Colonic mucosa (tissue), 4 donors: ENCODE measurements at regions not wholly inside any gene's neighbourhood (a gene's known extent, or its start where the extent isn't known, plus 50 kb on each side); places are given as distances from the start of the nearest gene placed in this dataset.

Experiments used
- DNase-seq: peaks from one replicate; pipeline ENCODE4 v3.0.0-alpha.2; 2020
- H3K27ac ChIP-seq: fragments of 200-600 bp; one replicate; pipeline ENCODE4 v1.8.0; 2021
- H3K27me3 ChIP-seq: fragments of 200-600 bp; one replicate; pipeline ENCODE4 v1.8.0; 2021
- H3K36me3 ChIP-seq: fragments of 200-600 bp; one replicate; pipeline ENCODE4 v1.8.0; 2021
- H3K4me1 ChIP-seq: fragments of 200-600 bp; one replicate; pipeline ENCODE4 v1.8.0; 2021; ENCODE audit warnings: mild to moderate bottlenecking
- H3K4me3 ChIP-seq: fragments of 200-600 bp; one replicate; pipeline ENCODE4 v1.8.0; 2021
- H3K9ac ChIP-seq, 2 donors: one replicate each; pipeline ENCODE4 v1.7.0; 2013; ENCODE audit warnings: control low read depth in 2 of 2, low read depth in 2 of 2, low read length in 2 of 2
- H3K9me3 ChIP-seq: fragments of 200-600 bp; one replicate; pipeline ENCODE4 v1.8.0; 2021
- CTCF ChIP-seq: fragments of 200-600 bp; IDR thresholded peaks from one replicate; pipeline ENCODE4 v1.8.0; 2022; ENCODE audit warnings: antibody characterized with exemption, mild to moderate bottlenecking
- intact Hi-C: fragments of 100-400 bp; cut with DNase I; formaldehyde crosslinking; loops from one replicate; pipeline ENCODE4 v1.14.1; 2022
- donor health status: healthy.
- donor health status: DM: no; HTN: no; CAD: no.
- donor health status: DM: no; HTN: no; CAD: no.

DNA sequence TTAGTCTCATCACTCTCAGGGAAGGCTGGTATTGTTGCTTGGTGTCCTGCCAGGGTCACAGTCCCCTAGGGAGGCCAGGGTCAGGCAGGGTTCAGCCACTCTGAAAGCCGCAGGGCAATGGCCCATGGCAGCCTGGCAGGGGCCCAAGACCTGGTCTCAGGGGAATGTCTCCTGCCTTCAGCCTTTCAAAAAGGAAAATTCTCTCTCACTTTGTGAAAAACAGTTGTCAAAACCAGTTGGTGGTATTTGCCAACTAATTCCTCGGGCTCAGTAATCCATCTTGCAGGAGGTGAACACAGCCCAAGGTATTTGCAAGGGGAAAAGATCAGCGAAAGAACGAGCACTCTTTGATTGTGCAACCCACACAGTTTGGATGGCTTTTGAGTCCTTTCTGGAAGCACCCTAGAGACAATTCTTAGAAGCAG is 101.5 kb downstream of the JCAD start:
- H3K36me3 ChIP-seq = no peaks in the 10 kb centered on the region
- intact Hi-C loops = no loop called here
- no peak overlapping the region for H3K4me3 ChIP-seq
- no peak for TF ChIP-seq CTCF
- H3K9ac ChIP-seq = no peak overlapping the region
- H3K27me3 ChIP-seq = no peaks in the 10 kb centered on the region
- H3K9me3 ChIP-seq = no peaks in the 10 kb centered on the region
- DNase-seq = no peak
- no peak overlapping the region for H3K27ac ChIP-seq
- no peaks in the 10 kb centered on the region for H3K4me1 ChIP-seq

DNA sequence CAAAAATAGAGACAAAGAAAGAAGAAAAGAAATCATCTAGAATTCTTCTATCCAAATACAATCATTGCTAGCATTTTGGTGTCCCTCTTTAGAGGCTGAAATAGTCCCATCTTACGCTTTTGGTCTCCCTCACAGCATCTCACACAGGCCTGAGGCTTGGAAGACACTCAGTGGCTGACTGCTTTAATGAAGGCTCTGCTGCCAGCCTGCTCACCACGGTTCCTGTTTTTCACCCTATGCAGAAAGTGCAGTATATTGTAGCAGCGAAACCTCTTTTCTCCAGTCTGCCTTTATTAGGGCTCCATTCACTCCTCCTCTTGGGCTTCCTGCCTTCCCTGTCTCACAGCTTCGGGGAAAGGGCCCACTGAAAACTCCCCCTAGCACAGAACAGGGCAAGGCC is 102.2 kb downstream of the JCAD start:
- DNase-seq = no peak
- Histone ChIP-seq H3K27ac (no peak overlapping the region), H3K9me3 (no peaks in the 10 kb centered on the region), H3K4me3 (no peak overlapping the region), H3K9ac (no peak overlapping the region), H3K36me3 (no peaks in the 10 kb centered on the region), H3K27me3 (no peaks in the 10 kb centered on the region), H3K4me1 (no peaks in the 10 kb centered on the region)
- TF ChIP-seq CTCF = no peak
- intact Hi-C loops = no loop called here

GRCh38 chr10:29956335-29956924 is 103.0 kb downstream of the JCAD start:
- Histone ChIP-seq H3K4me1 (no peaks in the 10 kb centered on the region), H3K36me3 (no peaks in the 10 kb centered on the region), H3K4me3 (no peak overlapping the region), H3K27me3 (no peaks in the 10 kb centered on the region), H3K9me3 (no peaks in the 10 kb centered on the region), H3K9ac (no peak overlapping the region), H3K27ac (no peak overlapping the region)
- no peak for DNase-seq
- no peak for TF ChIP-seq CTCF
- intact Hi-C loops = no loop called here

GRCh38 chr10:29955329-29955935 is 104.0 kb downstream of the JCAD start:
- intact Hi-C loops = no loop called here
- no peaks in the 10 kb centered on the region for H3K4me1 ChIP-seq

DNA sequence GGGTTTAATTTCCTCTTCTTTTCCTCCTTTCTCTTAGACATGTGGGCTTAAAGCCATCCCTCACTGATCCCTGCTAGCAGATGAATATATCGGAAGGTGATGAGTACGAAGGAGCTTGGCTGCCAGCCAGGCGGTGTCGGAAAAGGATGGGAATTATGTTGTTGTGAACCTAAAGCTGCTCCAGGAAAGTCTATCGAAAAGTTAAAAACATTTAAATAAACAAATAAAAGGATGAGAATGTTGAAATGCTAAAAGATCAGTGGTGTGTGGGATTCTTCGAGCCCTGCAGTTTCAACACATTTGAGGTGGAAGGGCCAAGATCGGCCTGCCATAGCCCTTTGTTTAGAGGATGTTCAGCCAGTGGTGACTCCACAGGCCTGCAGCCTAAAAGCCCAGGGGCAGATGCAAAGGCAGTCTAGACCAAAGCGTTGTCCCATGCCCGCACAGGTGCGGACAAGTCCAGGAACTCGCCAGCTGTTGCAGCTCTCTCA is 107.9 kb downstream of the JCAD start:
- H3K36me3 ChIP-seq = no peaks in the 10 kb centered on the region
- no peak overlapping the region for H3K9ac ChIP-seq
- H3K27ac ChIP-seq = no peak overlapping the region
- no peaks in the 10 kb centered on the region for H3K9me3 ChIP-seq
- no peaks in the 10 kb centered on the region for H3K4me1 ChIP-seq
- intact Hi-C loops = no loop called here
- no peaks in the 10 kb centered on the region for H3K27me3 ChIP-seq
- no peak for DNase-seq
- TF ChIP-seq CTCF = no peak
- no peak overlapping the region for H3K4me3 ChIP-seq

More at GRCh38 chr10:29955329-29955935, 104.0 kb downstream of the JCAD start:
- no peak for TF ChIP-seq CTCF
- H3K9ac ChIP-seq = no peak overlapping the region
- H3K27me3 ChIP-seq = no peaks in the 10 kb centered on the region
- H3K9me3 ChIP-seq = no peaks in the 10 kb centered on the region
- H3K4me3 ChIP-seq = no peak overlapping the region
- no peak overlapping the region for H3K27ac ChIP-seq
- DNase-seq = no peak
- H3K36me3 ChIP-seq = no peaks in the 10 kb centered on the region
